ENCODE measurements at regions not wholly inside any gene's neighbourhood (a gene's known extent, or its start where the extent isn't known, plus 50 kb on each side); places are given as distances from the start of the nearest gene placed in this dataset.

DNA sequence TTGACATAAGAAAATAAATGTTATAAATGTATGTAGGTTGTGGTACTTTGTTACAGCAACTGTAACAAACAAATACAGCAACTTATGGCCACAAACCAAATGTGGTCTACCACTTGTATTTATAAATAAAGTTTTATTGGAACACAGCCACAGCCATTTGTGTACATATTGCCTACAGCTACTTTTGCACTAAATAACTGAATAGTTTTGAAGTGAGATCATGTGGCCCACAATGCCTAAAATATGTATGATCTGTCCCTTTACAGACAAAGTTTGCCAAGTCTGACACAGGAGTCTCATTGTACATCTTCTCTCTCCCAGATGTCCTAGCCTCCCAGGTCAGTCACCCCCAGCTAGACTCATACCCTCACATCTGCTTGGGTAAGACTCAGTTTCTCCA is 283.6 kb upstream of the PRDM9 start:
- POLR2A ChIA-PET = no interaction called here
- no peak for FAIRE-seq
- CTCF ChIA-PET = no interaction called here

DNA sequence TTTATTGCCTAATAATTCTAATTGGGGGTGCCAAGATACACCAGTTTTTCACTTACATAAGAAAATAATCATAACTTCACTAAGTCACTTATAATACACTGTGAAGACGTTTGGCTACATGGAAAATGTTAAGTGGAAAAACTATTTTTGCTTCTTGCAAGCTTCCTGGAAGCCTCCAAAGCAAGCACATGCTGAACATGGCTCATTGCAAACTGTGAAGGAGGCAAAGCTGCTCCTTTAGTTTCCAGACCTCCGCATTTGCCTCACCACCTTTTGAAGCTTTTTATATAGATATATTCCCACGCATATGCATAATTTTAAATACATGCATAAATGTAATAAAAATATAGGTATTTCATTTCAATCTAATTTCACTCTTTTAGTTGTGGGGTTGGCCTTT is 285.6 kb upstream of the PRDM9 start:
- Histone ChIP-seq H2AFZ (ENCODE audit: low read depth, low read length) (no peak overlapping the region), H4K20me1 (replicated peaks; ENCODE audit: control insufficient read depth, extremely low read depth, insufficient read depth, low read length) (no peaks in the 10 kb centered on the region), H3K27ac (ENCODE audit: insufficient read depth, low read depth, low read length) (no peak overlapping the region), H3K27me3 (ENCODE audit: control insufficient read depth in 2 of 2, insufficient read depth in 2 of 2, low read length in 2 of 2) (no peaks in the 10 kb centered on the region), H3K9me3 (replicated peaks; ENCODE audit: control insufficient read depth, insufficient read depth, low read length) (peaks cover 3% of the 10 kb centered on the region), H3K79me2 (ENCODE audit: control insufficient read depth, insufficient read depth, low read length) (no peaks in the 10 kb centered on the region), H3K4me2 (ENCODE audit: insufficient read depth, low read length) (no peak overlapping the region), H3K36me3 (ENCODE audit: control insufficient read depth in 2 of 2, extremely low read depth in 1 of 2, insufficient read depth in 2 of 2, low read length in 2 of 2) (no peaks in the 10 kb centered on the region), H3K9ac (replicated peaks; ENCODE audit: extremely low read depth, insufficient read depth, low read length) (no peak overlapping the region), H3K4me3 (replicated peaks in 1 of 3; ENCODE audit: insufficient read depth in 1 of 3, low read depth in 1 of 3, low read length in 3 of 3) (no peak overlapping the region), H3K4me1 (ENCODE audit: control insufficient read depth, extremely low read depth, insufficient read depth, low read length) (no peaks in the 10 kb centered on the region), H3K9me1 (replicated peaks; ENCODE audit: control insufficient read depth, extremely low read depth, insufficient read depth, low read length) (no peaks in the 10 kb centered on the region)
- DNase-seq (ENCODE audit: low read depth, low spot score) (no peak), FAIRE-seq (no peak)
- ChIA-PET CTCF (no interaction called here), POLR2A (no interaction called here)
- BruUV-seq (replicated peaks) = no TSS peak
- intact Hi-C loops (cut with micrococcal nuclease) (no loop called here), dilution Hi-C loops (cut with MboI; ENCODE audit: extremely low pct_ligation_motif_present, low sequenced_read_pairs) (no loop called here)
- TF ChIP-seq, protein P1, sequence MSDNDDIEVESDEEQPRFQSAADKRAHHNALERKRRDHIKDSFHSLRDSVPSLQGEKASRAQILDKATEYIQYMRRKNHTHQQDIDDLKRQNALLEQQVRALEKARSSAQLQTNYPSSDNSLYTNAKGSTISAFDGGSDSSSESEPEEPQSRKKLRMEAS (IDR thresholded peaks at IDR 0.05; ENCODE audit: insufficient read depth, insufficient read length) = no peak
- TF ChIP-seq, protein P2, sequence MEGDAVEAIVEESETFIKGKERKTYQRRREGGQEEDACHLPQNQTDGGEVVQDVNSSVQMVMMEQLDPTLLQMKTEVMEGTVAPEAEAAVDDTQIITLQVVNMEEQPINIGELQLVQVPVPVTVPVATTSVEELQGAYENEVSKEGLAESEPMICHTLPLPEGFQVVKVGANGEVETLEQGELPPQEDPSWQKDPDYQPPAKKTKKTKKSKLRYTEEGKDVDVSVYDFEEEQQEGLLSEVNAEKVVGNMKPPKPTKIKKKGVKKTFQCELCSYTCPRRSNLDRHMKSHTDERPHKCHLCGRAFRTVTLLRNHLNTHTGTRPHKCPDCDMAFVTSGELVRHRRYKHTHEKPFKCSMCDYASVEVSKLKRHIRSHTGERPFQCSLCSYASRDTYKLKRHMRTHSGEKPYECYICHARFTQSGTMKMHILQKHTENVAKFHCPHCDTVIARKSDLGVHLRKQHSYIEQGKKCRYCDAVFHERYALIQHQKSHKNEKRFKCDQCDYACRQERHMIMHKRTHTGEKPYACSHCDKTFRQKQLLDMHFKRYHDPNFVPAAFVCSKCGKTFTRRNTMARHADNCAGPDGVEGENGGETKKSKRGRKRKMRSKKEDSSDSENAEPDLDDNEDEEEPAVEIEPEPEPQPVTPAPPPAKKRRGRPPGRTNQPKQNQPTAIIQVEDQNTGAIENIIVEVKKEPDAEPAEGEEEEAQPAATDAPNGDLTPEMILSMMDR (IDR thresholded peaks at IDR 0.05; ENCODE audit: extremely low read depth in 1 of 2, insufficient read depth in 1 of 2, low read depth in 1 of 2, low read length in 2 of 2) = no peak
- TF ChIP-seq FOS (IDR thresholded peaks at IDR 0.05; ENCODE audit: borderline replicate concordance, insufficient read depth, low read length) (no peak), GATA2 (IDR thresholded peaks at IDR 0.05; ENCODE audit: insufficient read depth, insufficient read length, low read depth, low read length) (no peak), JUN (IDR thresholded peaks at IDR 0.05; ENCODE audit: borderline replicate concordance, insufficient read depth, insufficient read length, low read depth) (no peak), POLR2AphosphoS5 (IDR thresholded peaks at IDR 0.05; ENCODE audit: insufficient read depth, low read depth, low read length) (no peak), POLR2A (IDR thresholded peaks at IDR 0.05; ENCODE audit: low read depth, low read length) (no peak), EZH2 (IDR thresholded peaks at IDR 0.05; ENCODE audit: borderline replicate concordance, low read depth, low read length, severe bottlenecking) (no peak), MYC (IDR thresholded peaks at IDR 0.05; ENCODE audit: low read depth, low read length) (no peak)

More for the DNA sequence above, 283.6 kb upstream of the PRDM9 start:
- Histone ChIP-seq H3K9ac (replicated peaks; ENCODE audit: extremely low read depth, insufficient read depth, low read length) (no peak overlapping the region), H3K4me2 (ENCODE audit: insufficient read depth, low read length) (no peak overlapping the region), H3K9me1 (replicated peaks; ENCODE audit: control insufficient read depth, extremely low read depth, insufficient read depth, low read length) (no peaks in the 10 kb centered on the region), H3K79me2 (ENCODE audit: control insufficient read depth, insufficient read depth, low read length) (no peaks in the 10 kb centered on the region), H3K36me3 (ENCODE audit: control insufficient read depth in 2 of 2, extremely low read depth in 1 of 2, insufficient read depth in 2 of 2, low read length in 2 of 2) (no peaks in the 10 kb centered on the region), H3K9me3 (replicated peaks; ENCODE audit: control insufficient read depth, insufficient read depth, low read length) (no peaks in the 10 kb centered on the region), H3K27ac (ENCODE audit: insufficient read depth, low read depth, low read length) (no peak overlapping the region), H3K4me3 (replicated peaks in 1 of 3; ENCODE audit: insufficient read depth in 1 of 3, low read depth in 1 of 3, low read length in 3 of 3) (no peak overlapping the region), H2AFZ (ENCODE audit: low read depth, low read length) (no peak overlapping the region), H3K4me1 (ENCODE audit: control insufficient read depth, extremely low read depth, insufficient read depth, low read length) (no peaks in the 10 kb centered on the region), H3K27me3 (ENCODE audit: control insufficient read depth in 2 of 2, insufficient read depth in 2 of 2, low read length in 2 of 2) (no peaks in the 10 kb centered on the region), H4K20me1 (replicated peaks; ENCODE audit: control insufficient read depth, extremely low read depth, insufficient read depth, low read length) (no peaks in the 10 kb centered on the region)
- TF ChIP-seq FOS (IDR thresholded peaks at IDR 0.05; ENCODE audit: borderline replicate concordance, insufficient read depth, low read length) (no peak), GATA2 (IDR thresholded peaks at IDR 0.05; ENCODE audit: insufficient read depth, insufficient read length, low read depth, low read length) (no peak), POLR2AphosphoS5 (IDR thresholded peaks at IDR 0.05; ENCODE audit: insufficient read depth, low read depth, low read length) (no peak)
- TF ChIP-seq, protein P2 (IDR thresholded peaks at IDR 0.05; ENCODE audit: extremely low read depth in 1 of 2, insufficient read depth in 1 of 2, low read depth in 1 of 2, low read length in 2 of 2) = no peak
- TF ChIP-seq, protein P1 (IDR thresholded peaks at IDR 0.05; ENCODE audit: insufficient read depth, insufficient read length) = no peak
- no TSS peak for BruUV-seq (replicated peaks)
- intact Hi-C loops (cut with micrococcal nuclease) (no loop called here), dilution Hi-C loops (cut with MboI; ENCODE audit: extremely low pct_ligation_motif_present, low sequenced_read_pairs) (no loop called here)
- DNase-seq (ENCODE audit: low read depth, low spot score) = no peak
